IPS-20b (cell line): ENCODE measurements at regions not wholly inside any gene's neighbourhood (a gene's known extent, or its start where the extent isn't known, plus 50 kb on each side); places are given as distances from the start of the nearest gene placed in this dataset.

Source experiments
- H3K27ac ChIP-seq: one replicate; pipeline ENCODE4 v1.5.1; 2013; ENCODE audit warnings: low read length
- H3K27me3 ChIP-seq: 2 replicates; pipeline ENCODE4 v1.6.1; 2013; ENCODE audit warnings: mild to moderate bottlenecking, low read length, inconsistent platforms; ENCODE audit not compliant: insufficient read depth
- H3K36me3 ChIP-seq: 2 replicates; pipeline ENCODE4 v1.6.1; 2013; ENCODE audit warnings: low read depth, mild to moderate bottlenecking, inconsistent platforms, low read length, moderate library complexity; ENCODE audit not compliant: insufficient read depth
- H3K4me1 ChIP-seq: 2 replicates; pipeline ENCODE4 v1.6.1; 2013; ENCODE audit warnings: mild to moderate bottlenecking, control low read depth, inconsistent platforms, low read length, moderate library complexity; ENCODE audit not compliant: insufficient read depth
- H3K4me3 ChIP-seq: 2 replicates; pipeline ENCODE4 v1.5.1; 2013; ENCODE audit warnings: mild to moderate bottlenecking, low read length, inconsistent platforms
- H3K9ac ChIP-seq: 2 replicates; pipeline ENCODE4 v1.6.1; 2013; ENCODE audit warnings: low read depth, mild to moderate bottlenecking, inconsistent platforms, low read length, moderate library complexity
- H3K9me3 ChIP-seq: 2 replicates; pipeline ENCODE4 v1.6.1; 2013; ENCODE audit warnings: mild to moderate bottlenecking, low read depth, low read length, inconsistent platforms; ENCODE audit not compliant: insufficient read depth

DNA sequence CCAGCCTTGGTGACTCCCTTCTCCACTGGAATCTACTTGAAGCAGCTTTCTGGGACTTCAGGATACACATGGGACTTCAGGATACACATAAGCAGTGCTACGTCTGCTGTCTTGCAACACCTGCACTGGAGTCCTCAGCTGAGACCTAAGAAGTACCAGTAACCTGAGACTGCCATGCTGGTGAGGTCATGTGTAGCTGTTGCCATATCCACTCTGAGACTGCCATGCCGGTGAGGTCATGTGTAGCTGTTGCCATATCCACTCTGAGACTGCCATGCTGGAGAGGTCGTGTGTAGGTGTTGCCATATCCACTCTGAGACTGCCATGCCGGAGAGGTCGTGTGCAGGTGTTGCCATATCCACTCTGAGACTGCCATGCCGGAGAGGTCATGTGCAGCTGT is 937.9 kb downstream of the EFNB2 start:
- H3K9ac ChIP-seq: no peak overlapping the region

DNA sequence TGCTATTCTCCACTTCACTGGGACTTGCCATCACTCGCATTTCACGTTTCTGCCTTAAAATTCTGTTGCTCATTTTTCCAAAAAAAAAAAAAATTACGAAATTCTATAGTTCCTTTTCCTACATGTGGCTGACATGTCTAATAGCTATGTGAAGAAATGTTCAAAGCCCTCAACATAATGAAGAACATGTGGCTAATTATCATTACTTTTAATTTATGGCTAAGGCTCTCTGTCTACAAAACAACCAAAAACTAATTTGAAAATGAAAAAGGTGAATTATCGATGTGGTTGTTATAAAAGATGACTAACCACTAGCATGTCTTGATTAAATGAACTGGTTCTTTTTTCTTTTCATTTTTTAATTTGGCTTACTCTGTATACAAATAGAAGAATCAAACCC is 940.0 kb downstream of the EFNB2 start:
- no peaks in the 10 kb centered on the region for H3K27me3 ChIP-seq
- H3K4me3 ChIP-seq: no peak overlapping the region
- no peak overlapping the region for H3K27ac ChIP-seq
- no peaks in the 10 kb centered on the region for H3K4me1 ChIP-seq
- H3K9ac ChIP-seq: no peak overlapping the region
- no peaks in the 10 kb centered on the region for H3K9me3 ChIP-seq
- no peaks in the 10 kb centered on the region for H3K36me3 ChIP-seq

More for the DNA sequence above, 937.9 kb downstream of the EFNB2 start:
- Histone ChIP-seq H3K27me3 (no peaks in the 10 kb centered on the region), H3K9me3 (no peaks in the 10 kb centered on the region), H3K27ac (no peak overlapping the region), H3K4me3 (no peak overlapping the region), H3K4me1 (no peaks in the 10 kb centered on the region), H3K36me3 (no peaks in the 10 kb centered on the region)

DNA sequence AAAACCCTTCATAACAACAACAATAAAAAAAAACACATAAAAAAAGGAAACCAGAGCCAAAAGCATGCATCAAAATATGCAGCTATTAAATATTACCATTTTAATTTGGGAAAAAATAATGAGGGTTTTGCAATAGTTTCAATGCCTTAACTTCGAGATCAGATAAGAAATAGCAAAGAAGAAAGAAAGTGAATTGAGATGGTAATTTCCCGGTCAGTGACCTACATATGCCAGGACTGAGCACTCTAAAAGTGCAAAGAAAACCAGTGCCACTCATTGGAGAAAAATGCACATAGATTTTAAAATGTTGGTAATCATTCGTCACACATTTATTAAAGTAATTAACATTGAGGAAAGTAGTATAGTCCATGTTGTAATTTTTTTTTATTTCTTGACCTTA is 944.2 kb downstream of the EFNB2 start:
- Histone ChIP-seq H3K27ac (no peak overlapping the region), H3K9ac (no peak overlapping the region), H3K4me1 (no peaks in the 10 kb centered on the region), H3K36me3 (no peaks in the 10 kb centered on the region), H3K9me3 (no peaks in the 10 kb centered on the region), H3K4me3 (no peak overlapping the region), H3K27me3 (no peaks in the 10 kb centered on the region)

DNA sequence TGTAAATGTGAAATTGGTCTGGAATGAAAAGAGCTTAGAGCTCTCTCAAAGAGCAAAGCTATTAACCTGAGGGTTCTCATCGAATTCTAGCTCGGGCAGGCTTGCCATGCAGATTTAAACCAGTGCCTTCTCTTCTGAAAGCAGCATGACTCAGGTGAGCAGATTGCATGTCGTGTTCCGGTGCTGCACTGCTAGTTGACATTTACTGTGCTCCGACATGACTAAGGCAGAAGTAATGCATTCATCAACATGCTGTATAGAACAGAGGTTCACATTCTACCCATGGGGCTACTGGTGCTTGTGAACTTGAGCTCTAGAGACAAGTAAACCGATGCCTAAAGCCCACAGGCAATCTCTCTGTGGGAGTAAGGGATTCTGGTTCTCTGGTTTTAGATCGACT is 947.7 kb downstream of the EFNB2 start:
- Histone ChIP-seq H3K27ac (no peak overlapping the region), H3K27me3 (no peaks in the 10 kb centered on the region), H3K36me3 (no peaks in the 10 kb centered on the region)

DNA sequence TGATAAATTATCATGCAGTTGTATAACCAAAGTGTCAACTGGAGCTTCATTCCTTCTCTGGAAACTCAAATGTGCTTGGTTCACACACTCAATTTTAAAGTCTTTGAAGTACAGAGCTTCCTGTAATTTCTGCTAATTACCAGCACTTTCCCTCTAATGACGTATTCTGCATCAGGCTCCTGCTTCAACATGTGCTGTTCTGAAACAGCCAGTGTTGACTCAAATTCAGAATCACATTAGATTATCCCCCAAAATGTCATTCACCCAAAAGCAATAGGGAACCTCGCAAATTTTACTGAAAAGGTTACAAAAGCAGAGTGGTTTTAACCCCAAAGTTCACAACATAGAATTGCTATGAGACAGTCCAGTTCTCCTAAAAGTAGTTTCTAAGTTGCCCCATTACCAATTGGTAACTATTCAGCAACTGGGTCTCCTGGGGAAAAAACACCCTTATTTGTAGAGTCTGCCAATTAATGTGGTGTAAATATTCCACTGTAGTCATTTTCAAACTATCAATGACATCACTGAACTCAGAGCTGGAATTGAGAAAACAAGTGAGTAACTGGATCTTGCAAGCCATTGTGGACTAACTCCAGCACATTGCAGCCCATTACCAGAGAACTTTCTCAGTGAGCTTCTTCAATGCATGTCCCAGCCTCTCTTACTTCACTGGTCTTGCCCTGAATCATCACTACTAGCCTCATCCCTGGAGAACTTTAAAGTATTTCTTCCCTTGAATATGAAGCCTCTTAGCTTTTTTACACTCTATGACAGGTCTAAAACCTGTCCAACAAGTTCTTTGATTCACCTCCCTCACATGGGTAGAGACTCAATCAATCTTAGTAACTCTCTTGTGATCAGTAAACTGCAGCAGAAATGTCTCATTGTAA is 955.4 kb downstream of the EFNB2 start:
- Histone ChIP-seq H3K27ac (no peak overlapping the region), H3K4me1 (no peaks in the 10 kb centered on the region), H3K9ac (no peak overlapping the region), H3K4me3 (no peak overlapping the region), H3K36me3 (no peaks in the 10 kb centered on the region), H3K27me3 (no peaks in the 10 kb centered on the region), H3K9me3 (no peaks in the 10 kb centered on the region; the same call in 1 of the 2 replicates)

More for the DNA sequence above, 947.7 kb downstream of the EFNB2 start:
- Histone ChIP-seq H3K4me3 (no peak overlapping the region), H3K4me1 (no peaks in the 10 kb centered on the region), H3K9me3 (no peaks in the 10 kb centered on the region), H3K9ac (no peak overlapping the region)

DNA sequence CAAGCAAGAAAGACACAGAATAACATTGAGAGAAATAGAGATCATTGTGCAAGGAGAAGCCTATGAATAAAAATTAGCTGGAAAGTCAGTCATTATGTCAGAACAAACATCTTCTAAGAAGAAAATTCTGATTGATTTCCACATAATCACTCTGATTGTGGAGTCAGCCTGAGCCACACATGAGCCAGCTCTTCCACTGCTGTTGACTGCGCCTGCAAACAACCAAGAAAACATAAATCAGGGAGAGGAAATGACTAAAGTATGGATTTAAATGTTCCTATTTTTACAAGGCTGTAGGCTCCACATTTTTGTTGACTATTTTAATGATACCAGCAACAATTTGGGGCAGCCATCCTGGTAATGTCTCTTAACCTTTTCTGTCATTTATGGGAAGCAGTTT is 962.3 kb downstream of the EFNB2 start:
- H3K27ac ChIP-seq: no peak overlapping the region
- H3K9ac ChIP-seq: no peak overlapping the region
- no peaks in the 10 kb centered on the region for H3K36me3 ChIP-seq
- H3K4me1 ChIP-seq: no peaks in the 10 kb centered on the region
- H3K27me3 ChIP-seq: no peaks in the 10 kb centered on the region
- no peaks in the 10 kb centered on the region; the same call in 1 of the 2 replicates for H3K9me3 ChIP-seq
- no peak overlapping the region for H3K4me3 ChIP-seq

DNA sequence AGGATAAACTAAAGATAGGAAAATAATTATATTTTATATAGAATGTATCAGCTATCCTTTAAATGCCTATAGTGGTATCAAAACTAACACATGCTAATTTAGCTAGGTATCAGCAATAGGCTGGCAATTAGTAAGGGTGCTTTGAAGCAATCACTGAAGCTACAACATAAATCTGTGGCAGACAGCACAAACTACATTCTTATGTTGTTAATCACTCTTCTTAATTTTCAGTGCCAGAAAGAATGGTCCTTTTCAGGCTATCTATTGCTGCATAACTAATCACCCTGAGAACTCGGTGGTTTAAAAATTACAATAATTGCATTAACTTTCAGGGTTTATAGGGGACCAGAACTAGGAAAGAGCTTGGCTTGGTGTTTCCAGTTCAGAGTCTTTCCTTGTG is 963.1 kb downstream of the EFNB2 start:
- no peaks in the 10 kb centered on the region; the same call in 1 of the 2 replicates for H3K9me3 ChIP-seq
- no peaks in the 10 kb centered on the region for H3K4me1 ChIP-seq

DNA sequence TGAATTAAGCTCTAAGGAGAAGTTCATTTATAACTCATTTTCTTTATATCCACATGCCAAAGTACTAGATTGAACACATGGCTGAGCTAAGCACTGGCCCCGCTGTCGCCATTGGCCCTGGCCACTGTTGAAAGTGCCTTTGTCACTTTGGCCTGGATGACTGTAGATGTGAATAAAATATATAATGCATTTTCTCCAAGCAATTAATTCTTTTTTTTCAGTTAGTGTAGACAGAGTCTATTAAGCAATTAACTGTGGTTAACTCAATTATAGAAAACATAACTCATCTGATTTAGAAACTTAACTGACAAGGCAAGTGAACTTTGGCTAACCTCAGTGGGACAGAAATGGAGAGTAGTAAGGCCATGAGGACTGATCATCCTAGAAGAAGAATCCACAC is 965.6 kb downstream of the EFNB2 start:
- Histone ChIP-seq H3K4me1 (no peaks in the 10 kb centered on the region), H3K36me3 (no peaks in the 10 kb centered on the region), H3K27me3 (no peaks in the 10 kb centered on the region), H3K9ac (no peak overlapping the region), H3K9me3 (no peaks in the 10 kb centered on the region; the same call in 1 of the 2 replicates), H3K27ac (no peak overlapping the region), H3K4me3 (no peak overlapping the region)

More for the DNA sequence above, 963.1 kb downstream of the EFNB2 start:
- no peak overlapping the region for H3K9ac ChIP-seq
- no peaks in the 10 kb centered on the region for H3K36me3 ChIP-seq
- H3K4me3 ChIP-seq: no peak overlapping the region
- H3K27ac ChIP-seq: no peak overlapping the region
- no peaks in the 10 kb centered on the region for H3K27me3 ChIP-seq

DNA sequence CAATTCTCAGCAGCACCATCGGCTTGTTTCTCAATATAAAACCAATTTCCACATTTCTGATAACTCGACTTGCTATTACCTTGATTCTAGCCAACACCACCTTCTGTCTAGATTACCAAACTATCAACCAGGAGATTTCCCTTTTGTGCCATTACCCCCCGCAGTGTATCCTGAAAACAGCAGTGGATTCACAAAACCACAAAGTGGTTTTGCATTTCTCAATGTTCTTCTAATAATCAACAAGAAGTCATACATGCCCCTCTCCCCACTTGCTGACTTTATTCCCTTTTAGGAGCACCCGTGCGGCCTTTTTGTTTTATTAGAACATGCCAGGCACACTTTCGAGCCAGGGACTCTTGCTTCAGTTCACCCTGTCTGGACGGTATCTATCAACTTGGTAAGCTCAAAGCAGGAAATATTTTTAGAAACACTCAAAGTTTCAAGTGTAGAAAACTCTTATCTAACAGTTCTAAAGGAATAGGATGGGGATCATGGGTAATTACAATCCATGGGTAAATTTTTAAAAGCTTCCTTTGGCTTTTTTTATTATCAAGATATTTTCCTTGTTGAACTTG is 967.4 kb downstream of the EFNB2 start:
- H3K27me3 ChIP-seq: no peaks in the 10 kb centered on the region
- no peaks in the 10 kb centered on the region for H3K9me3 ChIP-seq
- H3K27ac ChIP-seq: no peak overlapping the region
- H3K9ac ChIP-seq: no peak overlapping the region
- H3K4me1 ChIP-seq: no peaks in the 10 kb centered on the region
- H3K4me3 ChIP-seq: no peak overlapping the region
- H3K36me3 ChIP-seq: no peaks in the 10 kb centered on the region

DNA sequence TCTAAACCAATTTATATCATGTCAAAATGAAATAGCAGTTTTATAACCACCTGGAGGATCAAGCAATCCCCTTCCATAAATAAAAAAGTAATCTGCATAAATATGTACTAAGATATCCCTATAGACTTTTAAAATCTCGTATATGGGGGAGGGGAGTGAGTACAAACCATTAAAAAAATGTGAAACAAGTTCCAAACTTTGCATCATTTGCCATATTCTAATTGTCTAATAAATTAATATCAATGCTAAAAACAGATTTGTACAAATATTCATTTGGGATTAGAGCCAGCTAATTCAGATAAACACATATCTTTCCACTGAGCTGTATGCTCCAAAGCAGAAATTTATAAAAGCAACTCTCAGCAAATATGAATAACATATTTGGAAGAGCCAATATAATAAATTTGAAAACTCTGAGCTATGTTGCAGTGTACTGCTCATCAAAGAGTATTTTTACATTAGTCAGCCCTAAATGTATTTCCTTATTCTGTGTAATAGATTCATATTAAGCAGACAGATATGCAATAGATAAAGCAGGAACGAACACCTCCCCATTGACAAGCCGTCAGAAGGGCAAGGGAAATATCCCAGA is 970.2 kb downstream of the EFNB2 start:
- Histone ChIP-seq H3K27me3 (no peaks in the 10 kb centered on the region), H3K4me1 (no peaks in the 10 kb centered on the region), H3K9me3 (no peaks in the 10 kb centered on the region), H3K36me3 (no peaks in the 10 kb centered on the region), H3K27ac (no peak overlapping the region), H3K4me3 (no peak overlapping the region), H3K9ac (no peak overlapping the region)

DNA sequence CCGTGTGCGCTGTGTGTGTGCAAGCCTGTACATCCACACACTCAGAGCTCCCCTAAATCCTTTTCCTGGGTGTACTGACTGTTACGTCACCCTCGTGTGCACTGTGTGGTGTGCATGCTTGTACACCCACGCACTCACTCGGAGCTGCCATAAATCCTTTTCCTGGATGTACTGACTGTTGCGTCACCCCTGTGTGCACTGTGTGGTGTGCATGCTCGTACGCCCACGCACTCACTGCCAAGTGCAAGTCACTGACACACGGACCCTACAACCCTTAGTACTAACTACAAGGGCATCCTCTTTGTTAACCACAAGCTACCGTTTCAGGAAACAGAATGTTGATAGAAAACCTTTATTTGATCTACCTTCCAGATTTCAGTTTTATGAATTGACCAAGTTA is 983.4 kb downstream of the EFNB2 start:
- H3K36me3 ChIP-seq: no peaks in the 10 kb centered on the region
- H3K4me3 ChIP-seq: no peak overlapping the region
- no peak overlapping the region for H3K27ac ChIP-seq
- no peaks in the 10 kb centered on the region for H3K4me1 ChIP-seq
- no peaks in the 10 kb centered on the region for H3K27me3 ChIP-seq
- H3K9me3 ChIP-seq: no peaks in the 10 kb centered on the region
- no peak overlapping the region for H3K9ac ChIP-seq

DNA sequence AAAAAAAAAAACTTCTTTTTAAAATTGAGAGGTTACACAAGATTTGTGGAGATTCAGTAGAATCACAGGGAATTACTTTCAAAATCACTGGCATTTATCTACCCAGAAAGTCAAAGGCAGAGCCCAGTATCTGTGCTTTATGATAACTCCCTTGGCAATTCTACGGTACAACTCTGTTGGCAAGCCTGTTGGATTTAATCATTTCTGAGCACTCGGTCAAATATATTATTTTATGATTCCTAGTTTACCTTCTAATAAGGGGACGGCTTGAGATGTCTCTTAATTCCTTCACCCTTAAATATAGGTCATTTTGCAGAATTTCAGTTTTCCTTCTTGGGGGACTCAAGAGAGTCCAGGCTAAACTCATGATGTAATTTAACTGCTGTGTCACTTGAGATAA is 987.6 kb downstream of the EFNB2 start:
- H3K36me3 ChIP-seq: no peaks in the 10 kb centered on the region
- no peaks in the 10 kb centered on the region for H3K9me3 ChIP-seq
- no peak overlapping the region for H3K9ac ChIP-seq
- H3K27me3 ChIP-seq: no peaks in the 10 kb centered on the region
- H3K27ac ChIP-seq: no peak overlapping the region
- no peaks in the 10 kb centered on the region for H3K4me1 ChIP-seq
- no peak overlapping the region for H3K4me3 ChIP-seq
